HG02973 (cell line): ENCODE measurements at regions not wholly inside any gene's neighbourhood (a gene's known extent, or its start where the extent isn't known, plus 50 kb on each side); places are given as distances from the start of the nearest gene placed in this dataset.

Source experiments
- ATAC-seq: cut with Tn5 transposase; IDR thresholded peaks from one replicate; pipeline ENCODE4 v1.9.1; 2021; ENCODE audit warnings: moderate library complexity; ENCODE audit not compliant: unreplicated experiment

- ATAC-seq, result no peak
Observed at GRCh38 chr7:12517451-12517850, 53.1 kb upstream of the SCIN start.

DNA sequence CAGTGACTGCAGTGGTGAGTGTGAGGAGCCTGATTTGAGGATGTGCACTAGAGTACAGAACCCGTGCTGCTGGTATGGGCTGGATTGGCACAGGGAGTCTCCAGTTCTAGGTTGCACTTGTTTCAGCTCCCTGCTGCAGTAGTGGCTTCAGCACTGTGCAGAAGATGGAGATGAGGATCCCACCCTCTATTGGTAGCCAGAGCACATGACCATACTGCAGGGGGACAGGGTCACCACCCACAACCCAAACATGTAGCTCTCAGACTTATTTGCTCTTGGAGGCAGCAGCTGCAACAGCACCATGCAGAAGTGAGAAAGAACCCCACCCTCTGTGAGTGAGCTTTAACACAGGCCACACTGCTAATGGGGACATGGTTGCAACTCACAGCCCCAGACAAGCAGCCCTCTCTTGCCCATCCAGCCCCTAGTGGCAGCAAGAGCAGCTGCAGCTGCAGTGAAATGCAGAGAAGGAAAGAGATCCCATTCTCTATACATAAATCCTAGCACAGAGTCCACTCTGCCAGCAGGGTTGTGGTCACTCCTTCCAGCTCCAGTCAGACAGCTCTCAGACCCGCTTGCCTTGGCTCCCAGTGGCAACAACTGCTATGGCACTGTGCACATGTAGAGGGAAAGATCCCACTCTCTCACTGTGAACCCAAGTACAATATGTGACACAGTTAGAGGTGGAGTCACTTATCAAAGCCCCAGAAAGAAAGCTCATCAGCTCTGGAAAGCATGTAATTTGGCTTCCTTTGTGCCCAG is 51.4 kb upstream of the SCIN start:
- peak; percentile 93 for ATAC-seq

DNA sequence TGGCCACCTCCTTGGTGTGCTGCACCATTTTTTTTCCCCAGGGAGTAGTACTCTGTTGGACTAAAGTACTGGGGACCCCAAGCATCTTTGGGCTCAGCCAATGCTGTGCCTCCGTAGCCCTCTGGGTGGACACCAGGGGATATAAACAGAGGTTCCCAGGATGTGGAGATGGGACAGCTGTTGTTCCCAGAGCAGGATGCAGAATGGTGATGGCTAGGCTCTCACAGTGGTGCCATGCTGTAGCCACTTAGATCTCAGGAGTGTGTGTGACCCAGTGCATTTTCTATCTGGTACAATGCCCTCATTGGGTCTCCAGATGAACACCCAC is 50.9 kb upstream of the SCIN start:
- no peak for ATAC-seq
